ENCODE measurements at regions not wholly inside any gene's neighbourhood (a gene's known extent, or its start where the extent isn't known, plus 50 kb on each side); places are given as distances from the start of the nearest gene placed in this dataset.

- Histone ChIP-seq H3K4me3 (ENCODE audit: low read depth in 1 of 2, low read length in 1 of 2) (no peak overlapping the region), H3K36me3 (no peaks in the 10 kb centered on the region), H3K4me1 (ENCODE audit: control insufficient read depth in 1 of 2, insufficient read depth in 1 of 2, low read depth in 1 of 2, low read length in 1 of 2) (no peaks in the 10 kb centered on the region), H3K27me3 (no peaks in the 10 kb centered on the region), H3K9me3 (no peaks in the 10 kb centered on the region), H3K27ac (no peak overlapping the region)
- TF ChIP-seq, protein P1, sequence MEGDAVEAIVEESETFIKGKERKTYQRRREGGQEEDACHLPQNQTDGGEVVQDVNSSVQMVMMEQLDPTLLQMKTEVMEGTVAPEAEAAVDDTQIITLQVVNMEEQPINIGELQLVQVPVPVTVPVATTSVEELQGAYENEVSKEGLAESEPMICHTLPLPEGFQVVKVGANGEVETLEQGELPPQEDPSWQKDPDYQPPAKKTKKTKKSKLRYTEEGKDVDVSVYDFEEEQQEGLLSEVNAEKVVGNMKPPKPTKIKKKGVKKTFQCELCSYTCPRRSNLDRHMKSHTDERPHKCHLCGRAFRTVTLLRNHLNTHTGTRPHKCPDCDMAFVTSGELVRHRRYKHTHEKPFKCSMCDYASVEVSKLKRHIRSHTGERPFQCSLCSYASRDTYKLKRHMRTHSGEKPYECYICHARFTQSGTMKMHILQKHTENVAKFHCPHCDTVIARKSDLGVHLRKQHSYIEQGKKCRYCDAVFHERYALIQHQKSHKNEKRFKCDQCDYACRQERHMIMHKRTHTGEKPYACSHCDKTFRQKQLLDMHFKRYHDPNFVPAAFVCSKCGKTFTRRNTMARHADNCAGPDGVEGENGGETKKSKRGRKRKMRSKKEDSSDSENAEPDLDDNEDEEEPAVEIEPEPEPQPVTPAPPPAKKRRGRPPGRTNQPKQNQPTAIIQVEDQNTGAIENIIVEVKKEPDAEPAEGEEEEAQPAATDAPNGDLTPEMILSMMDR (IDR thresholded peaks at IDR 0.05): no peak
These were observed 73.3 kb upstream of the SASH1 start for GRCh38 chr6:148269386-148269785.

DNA sequence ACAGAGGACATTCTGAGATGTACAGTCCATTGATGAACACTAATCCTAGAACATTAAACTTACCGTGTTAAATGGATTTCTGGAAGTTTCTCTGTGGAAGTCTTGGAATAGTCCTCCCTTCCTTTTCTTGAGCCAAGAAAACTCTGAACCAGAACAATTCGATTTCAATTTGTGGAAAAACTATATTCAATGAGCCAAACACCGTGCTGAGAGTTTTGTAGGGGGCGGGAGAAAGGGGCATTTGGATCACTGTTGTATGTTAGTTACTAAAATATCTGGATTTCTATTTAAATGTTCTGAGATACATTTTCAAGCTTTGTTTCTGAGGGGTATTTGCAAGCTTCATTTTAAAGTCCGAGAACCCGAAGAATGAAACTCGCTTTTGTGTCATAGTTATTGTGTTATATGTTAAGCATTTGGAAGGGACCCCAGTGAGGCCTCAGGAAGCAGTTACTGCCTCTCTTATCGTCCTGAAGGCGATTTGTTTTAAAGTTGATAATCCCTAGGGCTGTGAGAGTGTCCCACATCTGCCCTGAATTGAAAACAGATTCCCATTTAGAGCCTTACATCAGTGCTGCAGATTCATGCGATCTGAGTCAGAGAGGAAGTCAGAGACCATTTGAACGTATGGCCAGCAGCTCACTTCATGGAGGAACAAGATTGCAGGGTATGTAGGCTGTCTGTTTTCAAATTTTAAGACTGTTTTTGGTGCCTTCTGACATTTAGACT, 70.8 kb upstream of the SASH1 start:
- Histone ChIP-seq H3K27me3 (no peaks in the 10 kb centered on the region), H3K27ac (no peak overlapping the region), H3K4me1 (ENCODE audit: control insufficient read depth in 1 of 2, insufficient read depth in 1 of 2, low read depth in 1 of 2, low read length in 1 of 2) (no peaks in the 10 kb centered on the region), H3K4me3 (ENCODE audit: low read depth in 1 of 2, low read length in 1 of 2) (no peak overlapping the region), H3K36me3 (no peaks in the 10 kb centered on the region), H3K9me3 (no peaks in the 10 kb centered on the region)
- TF ChIP-seq, protein P1 (IDR thresholded peaks at IDR 0.05): no peak

GRCh38 chr6:148272597-148272996, 70.0 kb upstream of the SASH1 start:
- Histone ChIP-seq H3K4me3 (ENCODE audit: low read depth in 1 of 2, low read length in 1 of 2) (no peak overlapping the region), H3K27me3 (no peaks in the 10 kb centered on the region), H3K27ac (no peak overlapping the region), H3K36me3 (no peaks in the 10 kb centered on the region), H3K4me1 (ENCODE audit: control insufficient read depth in 1 of 2, insufficient read depth in 1 of 2, low read depth in 1 of 2, low read length in 1 of 2) (no peaks in the 10 kb centered on the region), H3K9me3 (no peaks in the 10 kb centered on the region)
- TF ChIP-seq, protein P1 (IDR thresholded peaks at IDR 0.05): no peak

- no peak overlapping the region for H3K27ac ChIP-seq
- H3K27me3 ChIP-seq: no peaks in the 10 kb centered on the region
- no peaks in the 10 kb centered on the region for H3K36me3 ChIP-seq
- H3K9me3 ChIP-seq: no peaks in the 10 kb centered on the region
- H3K4me3 ChIP-seq (ENCODE audit: low read depth in 1 of 2, low read length in 1 of 2): no peak overlapping the region
- H3K4me1 ChIP-seq (ENCODE audit: control insufficient read depth in 1 of 2, insufficient read depth in 1 of 2, low read depth in 1 of 2, low read length in 1 of 2): no peaks in the 10 kb centered on the region
- TF ChIP-seq, protein P1 (IDR thresholded peaks at IDR 0.05): no peak
These were observed 68.5 kb upstream of the SASH1 start for GRCh38 chr6:148273962-148274752.

- H3K36me3 ChIP-seq: no peaks in the 10 kb centered on the region
- no peak overlapping the region for H3K27ac ChIP-seq
- no peaks in the 10 kb centered on the region for H3K27me3 ChIP-seq
- no peaks in the 10 kb centered on the region for H3K4me1 ChIP-seq (ENCODE audit: control insufficient read depth in 1 of 2, insufficient read depth in 1 of 2, low read depth in 1 of 2, low read length in 1 of 2)
- H3K4me3 ChIP-seq (ENCODE audit: low read depth in 1 of 2, low read length in 1 of 2): no peak overlapping the region
- TF ChIP-seq, protein P1 (IDR thresholded peaks at IDR 0.05): no peak
- no peaks in the 10 kb centered on the region for H3K9me3 ChIP-seq
These were observed 67.8 kb upstream of the SASH1 start for GRCh38 chr6:148274809-148275208.

Measured in neutrophil (primary cell).